NCI-H446 treated with DMSO at 0.1 percent for 48 hours (cell line): ENCODE measurements at regions not wholly inside any gene's neighbourhood (a gene's known extent, or its start where the extent isn't known, plus 50 kb on each side); places are given as distances from the start of the nearest gene placed in this dataset.

Source experiments
- DNase-seq: peaks from one replicate; lab custom pipeline; 2025; lab: John Stamatoyannopoulos, UW

GRCh38 chr16:49127103-49127502 lies 154.5 kb downstream of the CBLN1 start:
- DNase-seq: no peak

GRCh38 chr16:49121636-49122035 lies 160.0 kb downstream of the CBLN1 start:
- DNase-seq: no peak

GRCh38 chr16:49120631-49121030 lies 161.0 kb downstream of the CBLN1 start:
- DNase-seq: no peak

GRCh38 chr16:49116873-49117272 lies 164.8 kb downstream of the CBLN1 start:
- DNase-seq: no peak

- DNase-seq: no peak
Observed at GRCh38 chr16:49115956-49116355, 165.7 kb downstream of the CBLN1 start.

- DNase-seq: no peak
Observed at GRCh38 chr16:49112754-49113153, 168.9 kb downstream of the CBLN1 start.

- no peak for DNase-seq
Observed at GRCh38 chr16:49111351-49111750, 170.3 kb downstream of the CBLN1 start.

- no peak for DNase-seq
Observed at GRCh38 chr16:49108611-49109010, 173.0 kb downstream of the CBLN1 start.

- DNase-seq: no peak
Observed at GRCh38 chr16:49103298-49103697, 178.3 kb downstream of the CBLN1 start.

GRCh38 chr16:49101997-49102396 lies 179.6 kb downstream of the CBLN1 start:
- DNase-seq: no peak

- no peak for DNase-seq
Observed at GRCh38 chr16:49100366-49100765, 181.3 kb downstream of the CBLN1 start.

- no peak for DNase-seq
Observed at GRCh38 chr16:49097964-49098363, 183.7 kb downstream of the CBLN1 start.

- DNase-seq: no peak
Observed at GRCh38 chr16:49096176-49096945, 185.3 kb downstream of the CBLN1 start.

GRCh38 chr16:49095539-49095938 lies 186.1 kb downstream of the CBLN1 start:
- DNase-seq: no peak

GRCh38 chr16:49094471-49094870 lies 187.2 kb downstream of the CBLN1 start:
- no peak for DNase-seq

GRCh38 chr16:49093939-49094338 lies 187.7 kb downstream of the CBLN1 start:
- no peak for DNase-seq

GRCh38 chr16:49092704-49093103 lies 188.9 kb downstream of the CBLN1 start:
- no peak for DNase-seq

GRCh38 chr16:49089533-49089932 lies 192.1 kb downstream of the CBLN1 start:
- DNase-seq: no peak

GRCh38 chr16:49089039-49089438 lies 192.6 kb downstream of the CBLN1 start:
- no peak for DNase-seq

GRCh38 chr16:49085686-49086085 lies 196.0 kb downstream of the CBLN1 start:
- no peak for DNase-seq

- no peak for DNase-seq
Observed at GRCh38 chr16:49084628-49085390, 196.8 kb downstream of the CBLN1 start.

- DNase-seq: no peak
Observed at GRCh38 chr16:49081554-49081953, 200.1 kb downstream of the CBLN1 start.

GRCh38 chr16:49081086-49081485 lies 200.6 kb downstream of the CBLN1 start:
- DNase-seq: no peak
